Activated CD4-positive, alpha-beta T cell treated with anti-CD3 and anti-CD28 coated beads, Interleukin-2, amount 50 U/mL, for 16 hours (primary cell): ENCODE measurements at regions not wholly inside any gene's neighbourhood (a gene's known extent, or its start where the extent isn't known, plus 50 kb on each side); places are given as distances from the start of the nearest gene placed in this dataset.

ENCODE experiments used
- DNase-seq: peaks from one replicate; pipeline ENCODE4 v3.0.0-alpha.2; 2020

DNA sequence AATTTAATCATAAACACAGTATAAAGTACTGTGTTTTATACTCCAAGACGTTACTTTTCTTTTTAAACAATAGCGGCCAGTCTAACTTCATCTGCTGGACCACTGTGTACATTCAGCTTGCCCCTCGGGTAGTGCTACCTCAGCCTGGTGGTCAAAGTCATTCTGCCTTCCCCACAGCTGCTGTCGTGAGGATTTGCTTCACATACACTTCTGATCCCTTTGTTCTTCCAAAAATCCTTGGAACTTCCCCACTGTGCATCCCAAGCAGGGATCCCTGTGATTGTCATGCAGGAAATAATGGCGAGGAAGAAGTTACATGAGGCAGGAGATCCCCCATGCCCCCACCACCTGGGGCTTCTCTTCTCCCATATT lies 234.9 kb upstream of the STARD13 start:
- no peak for DNase-seq

DNA sequence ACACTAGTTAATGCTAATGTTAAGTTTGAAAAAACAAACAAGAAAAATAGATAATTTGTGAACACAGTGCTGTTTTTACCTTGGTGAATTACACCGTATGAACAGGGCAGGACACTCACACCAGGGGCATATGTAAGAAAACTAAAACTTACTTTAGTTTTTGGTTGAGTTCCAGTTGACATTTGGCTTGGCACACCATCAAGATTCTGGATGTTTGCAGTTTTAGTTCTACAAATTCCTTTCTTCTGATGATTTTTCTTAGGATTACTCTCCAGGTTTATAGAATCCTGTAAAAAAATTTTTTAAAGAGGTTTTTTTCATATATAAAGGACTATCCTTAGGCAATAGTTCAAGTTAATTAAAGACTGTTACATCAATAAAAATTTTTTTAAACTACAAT lies 238.5 kb upstream of the STARD13 start:
- DNase-seq: no peak

DNA sequence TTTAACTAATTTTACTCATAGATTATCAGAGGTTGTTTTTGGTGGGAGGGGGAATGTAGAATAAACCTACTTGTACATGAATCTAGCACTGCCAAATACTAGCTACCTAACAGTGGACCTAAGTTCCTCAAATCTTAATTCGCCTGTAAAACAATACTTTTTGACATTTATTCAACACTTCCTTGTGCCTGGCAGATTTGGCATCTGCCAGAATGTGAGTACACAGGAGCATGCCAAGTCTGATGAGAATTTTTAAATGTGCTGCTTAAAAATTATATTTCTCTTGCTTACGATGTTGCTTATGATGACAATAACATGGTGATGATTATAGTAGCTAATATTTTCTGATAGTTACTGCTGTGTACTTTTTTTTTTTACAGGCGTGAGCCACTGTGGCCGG lies 240.2 kb upstream of the STARD13 start:
- DNase-seq: no peak

DNA sequence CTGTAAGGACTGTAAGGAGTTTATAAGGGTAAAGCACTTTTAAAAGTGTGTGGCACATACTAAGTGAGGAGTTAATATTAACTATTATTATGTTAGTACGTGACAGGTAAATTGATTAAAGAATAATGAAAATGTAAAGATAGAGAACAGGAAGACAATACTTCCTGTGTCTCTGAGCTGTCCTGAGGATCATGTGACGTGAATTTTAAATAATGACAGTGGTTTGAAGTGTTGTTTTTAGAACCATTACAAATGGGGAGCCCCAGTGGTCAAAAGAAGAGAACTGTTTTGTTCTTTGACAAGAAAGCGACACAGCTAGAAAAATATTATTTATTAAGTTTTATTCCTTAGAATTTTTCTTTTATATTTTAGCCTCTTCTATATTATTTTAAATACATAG lies 241.2 kb upstream of the STARD13 start:
- DNase-seq: no peak

DNA sequence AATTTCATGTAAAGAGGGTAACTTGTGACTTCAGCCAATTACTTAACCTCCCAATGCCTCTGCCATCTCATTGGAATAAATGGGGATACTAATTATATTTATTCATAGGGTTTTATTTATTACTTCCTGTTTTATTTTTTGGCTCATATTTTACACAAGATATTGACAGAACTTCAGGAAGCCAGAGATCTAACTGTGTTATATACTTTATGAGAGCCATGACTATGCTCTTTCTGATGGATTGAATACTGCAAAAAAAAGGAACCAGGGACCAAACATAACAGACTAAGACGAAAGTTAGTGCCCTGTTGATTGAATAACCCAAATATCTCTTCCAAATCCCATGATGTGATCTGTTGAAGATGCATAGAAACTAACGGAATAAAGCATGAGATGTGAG lies 243.3 kb upstream of the STARD13 start:
- no peak for DNase-seq

DNA sequence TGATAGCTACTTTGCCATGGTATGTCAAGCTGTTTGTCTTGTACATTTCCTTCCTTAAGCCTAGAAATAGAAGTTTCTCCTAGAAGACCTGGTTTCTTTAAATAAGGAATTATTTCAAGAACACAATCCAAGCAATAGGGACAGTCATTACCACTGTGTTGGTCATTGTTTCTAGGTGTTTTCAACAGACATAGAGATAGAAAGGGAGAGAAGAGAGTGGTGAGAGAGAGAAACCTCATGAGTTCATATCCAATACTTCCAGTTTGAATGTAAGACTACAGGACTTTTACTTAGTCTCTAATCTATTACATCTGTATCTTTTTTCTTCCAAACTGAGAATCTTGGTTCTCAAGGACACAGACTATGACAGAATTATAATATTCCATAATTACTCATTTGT lies 245.9 kb upstream of the STARD13 start:
- DNase-seq: no peak

DNA sequence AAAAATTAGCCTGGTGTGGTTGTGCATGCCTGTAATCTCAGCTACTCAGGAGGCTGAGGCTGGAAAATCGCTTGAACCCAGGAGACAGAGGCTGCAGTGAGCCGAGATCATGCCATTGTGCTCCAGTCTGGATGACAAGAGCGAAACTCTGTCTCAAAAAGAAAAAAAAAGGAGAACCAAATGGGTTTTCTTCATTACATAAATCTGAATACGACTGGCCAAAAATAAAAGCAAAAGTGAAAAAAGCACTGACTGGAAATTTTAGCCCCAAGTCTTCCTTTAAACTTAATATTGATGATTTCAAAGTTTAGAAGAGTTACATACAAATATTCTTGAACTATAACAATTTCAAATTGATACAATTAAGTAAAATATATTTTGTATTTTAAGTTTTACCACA lies 249.5 kb upstream of the STARD13 start:
- DNase-seq: no peak

DNA sequence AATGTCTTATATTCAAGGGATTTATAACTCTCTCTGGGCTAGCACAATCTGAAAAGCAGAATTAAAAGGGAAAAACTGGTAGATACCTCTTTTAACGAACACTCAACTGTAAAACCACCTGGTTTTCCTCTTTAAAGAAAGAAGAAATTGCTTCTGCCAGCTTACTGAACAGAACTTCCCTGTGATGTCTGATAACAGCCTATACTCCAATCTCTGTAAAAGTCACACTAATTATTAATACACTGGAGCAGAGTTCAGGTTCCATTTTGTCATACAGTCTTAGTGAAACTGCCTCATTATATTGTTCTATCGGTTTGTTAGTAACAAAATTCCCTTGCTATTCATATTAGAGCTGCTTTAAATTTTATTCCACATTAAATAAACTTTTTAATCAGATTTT lies 251.0 kb upstream of the STARD13 start:
- no peak for DNase-seq

DNA sequence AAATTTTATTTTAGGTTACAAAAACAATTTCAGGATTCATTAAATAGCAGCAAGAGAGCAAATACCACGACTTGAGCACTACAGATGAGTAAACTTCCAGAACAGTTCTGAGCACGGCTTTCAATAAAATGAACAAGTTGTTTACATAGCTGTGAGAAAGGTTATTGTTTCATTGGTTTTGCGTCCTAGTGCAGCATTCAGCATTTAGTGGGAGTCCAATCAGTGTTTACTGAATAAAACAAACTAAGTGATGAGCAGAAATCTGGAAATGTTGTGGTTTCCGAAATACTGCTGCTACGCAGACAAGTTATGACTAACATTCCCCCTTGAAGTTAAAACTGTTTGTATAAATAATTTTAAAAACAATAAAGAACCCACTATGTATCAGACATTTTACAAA lies 251.5 kb upstream of the STARD13 start:
- no peak for DNase-seq

DNA sequence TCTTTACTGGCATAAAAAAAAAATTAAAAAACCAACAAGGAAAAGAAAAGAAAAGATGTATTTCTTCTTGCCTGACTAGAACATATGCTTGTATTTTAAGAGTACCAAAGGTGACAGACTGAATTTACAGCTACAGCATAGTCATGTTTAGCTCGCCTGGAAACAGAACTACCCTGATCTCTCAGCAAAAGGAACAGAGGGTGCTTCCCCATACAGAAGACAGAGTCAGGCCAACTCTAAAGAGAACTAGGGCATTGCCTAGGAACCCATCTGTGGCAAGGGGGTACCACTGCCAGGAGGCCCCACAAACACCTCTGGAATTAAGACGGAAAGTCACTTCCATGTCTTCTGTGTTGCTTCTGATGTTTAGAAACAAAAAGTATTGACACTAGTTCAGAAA lies 252.1 kb upstream of the STARD13 start:
- DNase-seq: no peak

DNA sequence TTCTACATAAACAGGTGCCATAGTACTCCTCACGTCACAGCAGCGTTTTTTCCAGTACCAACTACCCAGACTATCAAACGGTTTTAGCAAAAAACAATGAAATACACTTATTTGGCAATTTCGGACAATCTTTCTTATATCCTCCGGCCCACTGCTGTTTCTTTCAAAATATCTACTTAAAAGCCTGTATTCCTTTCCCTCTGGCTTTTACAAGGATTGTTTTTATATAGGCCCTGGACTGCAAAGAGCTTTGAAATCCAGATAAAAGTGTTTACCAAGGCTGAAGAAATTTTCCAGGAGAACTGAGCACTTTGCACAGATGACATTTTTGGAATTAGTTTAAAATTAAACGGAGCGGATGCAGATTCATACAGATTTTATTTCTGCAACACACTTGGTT lies 255.9 kb upstream of the STARD13 start:
- DNase-seq: no peak

DNA sequence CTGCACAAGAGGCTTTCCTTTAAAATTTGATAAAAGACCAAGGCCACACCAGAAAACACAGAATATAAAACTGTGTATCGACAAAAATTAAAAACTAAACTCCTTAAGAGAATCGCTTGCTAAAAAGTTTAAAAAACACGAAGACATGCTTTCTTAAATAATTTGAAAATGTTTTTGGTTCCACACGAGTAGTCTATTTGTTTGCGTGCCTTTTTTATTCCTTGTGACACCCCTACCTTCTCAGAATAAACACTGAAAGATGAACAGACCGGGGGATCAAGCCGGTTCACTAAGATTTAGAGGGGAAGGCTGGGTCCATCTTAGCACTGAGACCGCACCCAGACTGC lies 256.4 kb upstream of the STARD13 start:
- DNase-seq: no peak

DNA sequence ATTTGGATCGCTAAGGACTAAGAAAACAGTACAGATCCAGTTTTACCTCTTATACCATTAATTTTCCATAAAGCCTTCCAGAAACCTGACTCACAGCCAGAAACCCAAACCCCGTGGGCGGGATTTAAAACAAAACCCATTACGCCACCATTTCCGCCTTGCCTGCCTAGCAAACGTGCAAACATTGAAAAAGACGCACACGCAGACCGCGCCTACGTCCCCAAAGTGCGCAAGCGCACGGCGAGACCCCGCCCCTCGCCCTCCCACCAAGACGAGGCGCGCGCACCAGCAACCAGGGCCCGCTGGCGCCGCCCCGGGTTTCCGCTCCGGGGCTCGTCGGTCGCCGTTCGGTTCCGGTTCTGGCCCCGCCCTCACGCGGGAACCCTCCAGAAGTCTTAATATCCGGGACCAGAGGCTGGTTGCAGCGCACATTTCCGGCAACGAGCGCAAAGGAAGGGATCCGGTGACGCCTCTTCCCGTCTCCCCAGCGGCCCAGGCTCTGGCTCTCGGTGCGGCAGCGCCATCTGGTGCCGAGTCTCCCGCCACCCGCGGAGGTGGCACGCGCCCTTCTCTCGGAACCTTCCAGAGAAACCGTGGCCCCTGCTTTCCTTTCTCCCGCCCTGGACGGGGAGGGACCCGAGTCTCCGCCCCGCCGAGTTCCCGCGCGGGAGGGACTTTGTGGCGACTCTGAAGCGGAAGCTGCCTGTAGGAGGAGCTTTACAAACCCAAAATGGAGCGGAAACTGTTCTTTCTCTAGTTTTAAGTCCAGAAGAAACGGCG lies 256.9 kb upstream of the STARD13 start:
- peak; percentile 98 for DNase-seq

DNA sequence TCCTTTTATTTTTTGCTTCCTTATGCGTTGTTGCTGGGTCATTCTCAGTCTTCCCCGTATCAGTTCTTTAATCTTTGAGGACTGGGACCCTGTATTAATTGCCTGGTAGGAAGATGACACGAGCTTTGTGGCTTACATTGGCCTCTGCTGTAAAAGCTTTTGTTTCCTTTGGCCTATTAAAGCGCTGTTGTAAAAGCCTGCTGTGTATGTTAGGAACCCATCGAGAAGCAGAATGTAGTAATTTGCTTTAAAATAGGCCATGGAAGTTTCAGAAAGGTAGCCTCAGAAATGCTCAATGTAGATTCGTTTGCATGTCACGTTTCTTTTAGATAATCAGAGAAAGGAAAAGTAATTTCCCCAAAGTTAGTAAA lies 257.5 kb upstream of the STARD13 start:
- DNase-seq: no peak

DNA sequence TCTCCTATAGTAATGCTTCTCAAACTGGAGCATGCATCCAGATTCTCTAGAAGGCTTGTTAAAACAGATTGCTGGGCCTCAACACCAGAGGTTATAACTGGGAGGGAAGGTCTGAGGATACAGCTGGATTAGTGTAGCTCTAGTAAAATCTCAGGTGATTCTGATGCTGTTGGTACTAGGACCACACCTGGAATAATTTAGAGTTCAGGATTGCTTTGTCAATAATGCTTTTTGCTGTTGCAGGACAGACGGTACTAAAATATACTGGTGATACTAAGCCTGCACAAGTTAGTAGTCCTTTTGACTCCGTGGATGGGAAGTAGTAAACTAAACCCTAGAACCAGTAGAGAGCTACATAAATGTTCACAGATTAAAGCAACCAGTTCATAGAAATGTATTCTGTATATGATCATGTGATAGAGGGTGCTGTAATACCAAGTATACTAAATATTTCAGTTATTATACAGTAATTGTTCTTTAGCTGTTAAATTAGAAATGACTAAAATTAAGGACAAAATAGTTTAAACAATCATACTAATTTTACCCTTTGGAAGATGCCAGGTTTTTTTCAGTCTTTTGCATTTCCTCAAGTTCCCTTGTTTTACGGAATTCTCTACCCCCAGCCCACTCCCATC lies 258.2 kb upstream of the STARD13 start:
- peak; percentile 12 for DNase-seq

DNA sequence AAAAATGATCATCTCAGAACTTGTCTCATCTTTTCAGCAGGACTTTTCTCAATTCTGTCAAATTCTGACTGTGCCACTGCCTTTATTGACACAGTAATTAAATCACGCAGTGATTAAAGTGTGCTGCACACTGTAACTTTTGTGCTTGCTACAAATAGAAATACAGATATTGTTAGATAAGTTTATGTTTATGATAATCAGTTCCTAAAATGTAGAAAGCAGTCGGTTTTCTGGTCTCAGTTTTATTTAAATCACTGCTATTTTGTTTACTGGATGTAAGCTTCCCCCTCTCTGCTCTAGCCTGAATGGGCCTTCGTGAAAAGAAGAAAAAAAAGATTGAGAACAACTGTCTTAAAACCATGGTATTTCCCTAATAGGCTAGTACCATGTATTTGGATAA lies 258.8 kb upstream of the STARD13 start:
- no peak for DNase-seq

DNA sequence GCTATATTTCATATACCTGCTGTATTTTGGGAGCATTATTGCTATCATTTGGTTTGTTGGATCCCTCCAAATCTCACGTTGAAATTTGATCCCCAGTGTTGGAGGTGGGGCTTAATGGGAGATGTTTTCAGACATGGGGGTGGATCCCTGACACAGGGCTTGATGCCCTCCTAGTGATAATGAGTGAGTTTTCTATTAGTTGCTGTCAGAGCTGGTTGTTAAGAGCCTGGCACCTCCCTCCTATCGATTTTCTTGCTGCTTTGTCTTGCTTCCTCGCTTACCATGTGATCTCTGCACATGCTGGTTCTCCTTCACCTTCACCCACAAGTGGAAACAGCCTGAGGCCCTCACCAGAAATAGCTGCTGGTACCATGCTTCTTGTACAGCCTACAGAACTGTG lies 259.9 kb upstream of the STARD13 start:
- DNase-seq: no peak

DNA sequence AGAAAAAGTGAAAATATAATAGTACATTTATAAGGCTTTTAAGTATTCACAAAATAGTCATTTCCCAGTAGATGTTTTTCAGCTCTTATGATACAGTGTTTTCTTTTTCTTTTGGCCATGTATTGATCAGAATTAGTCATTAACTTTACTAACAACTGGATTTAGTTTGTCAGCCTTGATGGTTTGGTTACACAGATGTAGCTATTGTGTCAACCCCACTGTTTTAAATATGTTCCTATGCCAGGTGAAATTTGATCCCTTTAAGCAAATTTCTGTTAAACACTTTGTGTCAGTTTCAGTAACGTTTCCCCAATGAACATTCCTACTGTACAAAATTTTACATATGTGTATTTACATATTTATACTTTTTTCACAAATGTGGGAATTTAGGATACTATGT lies 261.5 kb upstream of the STARD13 start:
- DNase-seq: no peak

DNA sequence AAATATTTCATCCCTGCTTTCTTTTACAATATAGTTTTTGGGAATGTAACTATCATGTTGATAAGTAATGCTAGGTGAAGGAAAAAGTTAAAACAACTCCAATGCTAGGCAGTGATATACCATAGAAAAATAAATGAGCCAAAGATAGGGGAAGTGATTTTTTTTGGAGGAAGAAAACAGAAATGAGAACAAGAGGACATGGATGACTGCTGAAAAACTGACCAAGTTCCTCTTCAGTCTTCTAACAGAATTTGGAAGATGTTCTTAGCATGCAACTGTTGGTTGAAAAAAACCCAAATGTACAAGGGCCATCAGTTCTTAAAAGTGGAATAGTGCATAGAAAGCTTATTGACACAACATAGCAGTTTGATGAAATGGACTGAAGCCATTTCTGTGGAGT lies 262.5 kb upstream of the STARD13 start:
- no peak for DNase-seq

DNA sequence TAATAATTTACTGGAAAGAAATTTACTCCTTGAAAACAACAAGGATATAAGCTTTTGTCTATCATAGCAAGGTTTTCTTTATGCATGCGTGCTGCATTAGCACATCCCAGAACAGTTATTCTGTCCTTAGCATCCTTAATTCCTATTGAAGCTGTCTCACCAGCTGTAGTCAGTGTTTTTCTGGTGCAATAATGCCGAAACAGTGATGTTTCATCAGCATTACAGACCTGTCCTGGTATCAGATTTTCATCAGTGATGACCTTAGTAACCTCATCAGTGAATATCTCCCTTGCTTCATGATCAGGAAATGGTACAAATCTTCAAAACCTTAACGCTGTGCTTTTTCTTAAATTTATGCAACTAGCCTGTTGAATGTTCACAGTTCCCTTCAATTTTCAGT lies 264.7 kb upstream of the STARD13 start:
- DNase-seq: no peak

DNA sequence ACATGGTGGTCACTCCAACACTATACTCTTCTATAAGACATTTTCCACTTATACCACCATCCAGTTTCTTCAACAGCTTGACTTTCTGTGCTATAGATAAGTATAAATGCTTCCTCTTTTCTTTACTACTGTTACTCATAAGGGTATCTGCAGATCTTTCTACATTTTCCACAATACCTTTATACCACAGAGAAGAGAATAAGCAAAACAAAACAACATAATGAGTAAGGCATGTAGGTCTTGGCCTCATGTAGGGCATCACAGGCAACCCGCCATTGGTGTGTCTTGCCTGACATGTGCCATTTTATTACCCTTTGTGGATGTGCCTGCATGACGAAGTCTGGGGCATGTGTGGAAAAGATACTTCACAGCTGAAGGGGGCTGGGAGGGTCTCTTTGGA lies 265.3 kb upstream of the STARD13 start:
- no peak for DNase-seq

DNA sequence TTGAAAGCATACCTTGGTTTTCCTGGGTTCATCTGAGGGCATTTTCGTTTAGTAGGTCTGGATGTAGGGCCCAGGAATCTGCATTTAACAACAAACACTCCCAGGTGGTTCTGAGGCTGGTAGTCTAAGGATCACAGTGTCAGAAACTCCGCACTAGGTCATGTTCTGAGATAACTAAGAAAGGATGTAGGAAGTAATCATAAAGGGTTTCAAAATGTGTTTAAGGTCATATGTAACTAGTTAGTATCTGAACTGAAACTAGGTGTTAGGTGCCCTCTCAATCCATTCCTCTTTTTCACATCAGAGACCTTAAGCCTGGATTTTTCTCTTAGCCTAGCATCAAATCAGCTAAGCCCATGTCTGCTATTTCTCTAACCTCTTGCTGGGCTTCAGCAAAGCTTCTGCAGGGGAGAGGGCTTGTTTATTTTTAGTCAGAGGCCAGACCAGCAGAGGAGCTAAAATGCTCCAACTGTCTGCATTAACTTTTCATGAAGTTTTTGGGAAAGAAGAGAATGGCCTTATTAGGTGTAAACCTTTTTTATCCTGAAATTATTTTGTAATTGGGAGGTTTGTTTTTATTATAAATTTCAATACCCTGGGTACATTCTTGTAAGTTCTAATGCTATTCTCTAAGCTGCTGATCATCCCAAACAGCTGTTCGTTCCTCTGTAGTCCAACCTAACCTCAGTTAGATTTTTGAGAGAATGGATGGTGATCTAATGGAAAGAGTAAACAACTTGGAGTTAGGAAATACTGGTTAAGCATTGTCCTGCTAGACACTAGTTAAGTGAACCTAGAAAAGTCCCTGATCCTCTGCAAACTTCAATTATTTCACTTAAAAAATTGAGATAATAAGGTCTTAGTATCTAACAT lies 262.8 kb upstream of the RFC3 start:
- peak; percentile 48 for DNase-seq

DNA sequence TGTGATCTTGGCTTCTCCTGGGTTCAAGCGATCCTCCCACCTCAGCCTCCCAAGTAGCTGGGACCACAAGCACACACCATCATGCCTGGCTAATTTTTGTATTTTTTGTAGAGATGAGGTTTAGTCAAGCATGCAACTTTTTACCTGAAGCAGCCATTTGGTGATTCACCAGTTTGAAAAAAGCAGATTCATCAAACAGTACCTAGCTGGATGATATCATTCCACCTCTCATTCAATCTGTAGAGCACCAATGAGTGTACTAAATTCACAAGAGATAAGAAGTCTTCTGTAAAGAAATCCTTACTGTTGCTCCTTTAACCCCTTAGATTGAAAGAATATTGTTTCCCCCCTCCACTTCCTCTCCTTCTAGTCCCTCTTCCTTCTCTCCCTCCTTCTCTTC lies 261.1 kb upstream of the RFC3 start:
- DNase-seq: no peak

DNA sequence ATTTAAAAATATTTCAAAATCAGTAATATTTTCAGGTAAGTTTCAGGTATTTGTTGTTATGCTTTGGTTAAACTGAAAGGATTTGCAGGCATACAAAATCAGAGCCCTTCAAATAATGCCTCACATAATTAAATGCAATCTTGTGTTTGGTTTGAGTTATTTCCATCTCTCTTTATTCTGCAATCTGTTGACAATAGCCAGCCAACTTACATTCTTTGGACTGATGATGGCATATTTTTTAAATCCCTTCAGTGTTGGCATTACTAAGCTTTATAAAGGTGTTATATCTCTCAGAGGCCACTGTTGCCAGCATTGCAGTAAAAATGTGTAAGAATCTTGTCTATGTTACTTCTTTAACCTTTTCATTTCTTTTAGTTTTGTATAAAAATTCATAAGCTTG lies 257.2 kb upstream of the RFC3 start:
- no peak for DNase-seq
